Endothelial cell of umbilical vein (primary cell): ENCODE measurements at regions not wholly inside any gene's neighbourhood (a gene's known extent, or its start where the extent isn't known, plus 50 kb on each side); places are given as distances from the start of the nearest gene placed in this dataset.

Experiments used
- BruUV-seq: library from RNA; stranded (reverse); fragments of 400-500 nt; replicated peaks from 2 replicates; lab custom pipeline; 2021; lab: Mats Ljungman, UMichigan
- CTCF ChIA-PET: fragments of 300-600, 350-600 bp; sonication (Branson Sonifier 250); formaldehyde crosslinking; loops from one replicate; lab custom pipeline; 2021; ENCODE audit warnings: antibody characterized with exemption, inconsistent platforms; lab: Charles Lee
- POLR2A ChIA-PET: fragments of 300-600, 350-600 bp; sonication (Branson Sonifier 250); formaldehyde crosslinking; loops from one replicate; lab custom pipeline; 2021; ENCODE audit warnings: antibody characterized with exemption, inconsistent platforms; lab: Charles Lee
- DNase-seq: peaks from one replicate; pipeline ENCODE4 v3.0.0-alpha.2; 2011; ENCODE audit warnings: low read depth, low spot score
- FAIRE-seq: peaks from 2 replicates; lab custom pipeline; 2011; peaks lifted over from hg19 to GRCh38; lab: Jason Lieb, UNC
- H2AFZ ChIP-seq: 2 replicates; pipeline ENCODE4 v1.6.0; 2012; ENCODE audit warnings: low read depth, low read length, control low read depth, inconsistent platforms
- H3K27ac ChIP-seq: 2 replicates; pipeline ENCODE4 v1.5.1; 2011; ENCODE audit warnings: low read depth, mild to moderate bottlenecking, control low read depth, low read length, moderate library complexity; ENCODE audit not compliant: insufficient read depth
- H3K27me3 ChIP-seq, 2 experiments: 2 replicates each; pipeline versions ENCODE4 v1.6.0 to v1.6.1; 2011; ENCODE audit warnings: low read length in 2 of 2, mixed read lengths in 1 of 2; ENCODE audit not compliant: control insufficient read depth in 2 of 2, insufficient read depth in 2 of 2
- H3K36me3 ChIP-seq, 2 experiments: 2 replicates in 1 of 2; 3 replicates in 1 of 2; pipeline ENCODE4 v1.5.1; 2011; ENCODE audit warnings: low read length in 2 of 2, mild to moderate bottlenecking in 1 of 2, moderate library complexity in 1 of 2; ENCODE audit not compliant: control insufficient read depth in 2 of 2, insufficient read depth in 2 of 2; ENCODE audit errors: extremely low read depth in 1 of 2
- H3K4me1 ChIP-seq: 3 replicates; pipeline ENCODE4 v1.5.1; 2011; ENCODE audit warnings: mild to moderate bottlenecking, low read length; ENCODE audit not compliant: control insufficient read depth, insufficient read depth; ENCODE audit errors: extremely low read depth
- H3K4me2 ChIP-seq: 2 replicates; pipeline ENCODE4 v1.6.1; 2011; ENCODE audit warnings: low read length, control low read depth, mixed read lengths; ENCODE audit not compliant: insufficient read depth
- H3K4me3 ChIP-seq, 3 experiments: fragments of 200-600 bp in 1 of 3; sonication (generic), shearing (Covaris generic) in 1 of 3; replicated peaks in 1 of 3; 2 replicates each; pipeline ENCODE4 v1.5.1; 2011 to 2016; ENCODE audit warnings: control low read depth in 3 of 3, low read length in 3 of 3, mild to moderate bottlenecking in 2 of 3, inconsistent platforms in 1 of 3, low read depth in 1 of 3, moderate library complexity in 1 of 3; ENCODE audit not compliant: insufficient read depth in 1 of 3
- H3K79me2 ChIP-seq: 2 replicates; pipeline ENCODE4 v1.6.0; 2012; ENCODE audit warnings: low read length, inconsistent platforms; ENCODE audit not compliant: control insufficient read depth, insufficient read depth
- H3K9ac ChIP-seq: replicated peaks from 2 replicates; pipeline ENCODE3; 2011; ENCODE audit warnings: low read length, control low read depth; ENCODE audit not compliant: insufficient read depth; ENCODE audit errors: extremely low read depth
- H3K9me1 ChIP-seq: replicated peaks from 3 replicates; pipeline ENCODE4 v1.6.0; 2011; ENCODE audit warnings: mild to moderate bottlenecking, low read length; ENCODE audit not compliant: control insufficient read depth, insufficient read depth; ENCODE audit errors: extremely low read depth
- H3K9me3 ChIP-seq: replicated peaks from 2 replicates; pipeline ENCODE4 v1.5.1; 2012; ENCODE audit warnings: low read length, inconsistent platforms; ENCODE audit not compliant: control insufficient read depth, insufficient read depth
- H4K20me1 ChIP-seq: replicated peaks from 2 replicates; pipeline ENCODE3; 2011; ENCODE audit warnings: mild to moderate bottlenecking, low read length; ENCODE audit not compliant: control insufficient read depth, insufficient read depth; ENCODE audit errors: extremely low read depth
- EZH2 ChIP-seq: IDR thresholded peaks from 2 replicates; pipeline ENCODE4 v1.6.1; 2012; ENCODE audit warnings: borderline replicate concordance, low read depth, mild to moderate bottlenecking, moderate library complexity, low read length, inconsistent platforms; ENCODE audit not compliant: severe bottlenecking
- FOS ChIP-seq: IDR thresholded peaks from 2 replicates; pipeline ENCODE4 v1.6.1; 2011; ENCODE audit warnings: mild to moderate bottlenecking, low read length, moderate library complexity, borderline replicate concordance; ENCODE audit not compliant: insufficient read depth
- JUN ChIP-seq: IDR thresholded peaks from 2 replicates; pipeline ENCODE4 v1.6.1; 2011; ENCODE audit warnings: borderline replicate concordance, low read depth; ENCODE audit not compliant: insufficient read length, insufficient read depth
- MAX ChIP-seq: IDR thresholded peaks from 2 replicates; pipeline ENCODE4 v1.6.1; 2011; ENCODE audit not compliant: insufficient read depth, insufficient read length
- MYC ChIP-seq: IDR thresholded peaks from one replicate; pipeline ENCODE4 v1.6.1; 2011; ENCODE audit warnings: mild to moderate bottlenecking, low read depth, low read length
- POLR2A ChIP-seq: IDR thresholded peaks from 2 replicates; pipeline ENCODE4 v1.6.1; 2012; ENCODE audit warnings: low read depth, mild to moderate bottlenecking, control low read depth, low read length
- POLR2AphosphoS5 ChIP-seq: IDR thresholded peaks from 2 replicates; pipeline ENCODE4 v1.6.1; 2012; ENCODE audit warnings: low read depth, mild to moderate bottlenecking, control low read depth, low read length, moderate library complexity; ENCODE audit not compliant: insufficient read depth
- dilution Hi-C: fragments of 300-500 bp; cut with MboI; formaldehyde crosslinking; loops from one replicate; pipeline ENCODE4 v1.15.0; 2019; ENCODE audit warnings: low sequenced_read_pairs; ENCODE audit not compliant: extremely low pct_ligation_motif_present
- intact Hi-C: fragments of 100-400 bp; cut with micrococcal nuclease; formaldehyde crosslinking; loops from one replicate; pipeline ENCODE4 v1.10.0; 2022

- Histone ChIP-seq H3K9me1 (no peaks in the 10 kb centered on the region), H3K4me2 (no peak overlapping the region), H3K4me1 (no peaks in the 10 kb centered on the region), H3K36me3 (no peaks in the 10 kb centered on the region), H3K9ac (no peak overlapping the region), H3K27ac (no peak overlapping the region), H3K27me3 (no peaks in the 10 kb centered on the region), H4K20me1 (no peaks in the 10 kb centered on the region), H3K79me2 (no peaks in the 10 kb centered on the region), H3K9me3 (no peaks in the 10 kb centered on the region), H3K4me3 (no peak overlapping the region), H2AFZ (no peak overlapping the region)
- DNase-seq (no peak), FAIRE-seq (no peak)
- TF ChIP-seq MYC (no peak), POLR2A (no peak), POLR2AphosphoS5 (no peak)
- ChIA-PET CTCF (no interaction called here), POLR2A (no interaction called here)
- intact Hi-C loops, result no loop called here
- BruUV-seq, result no TSS peak
- dilution Hi-C loops, result no loop called here
Observed at GRCh38 chr12:84422340-84422739, 490.3 kb downstream of the SLC6A15 start.

GRCh38 chr12:84421103-84421502, 491.5 kb downstream of the SLC6A15 start:
- Histone ChIP-seq H3K27me3 (no peaks in the 10 kb centered on the region), H3K9me1 (no peaks in the 10 kb centered on the region), H3K9me3 (no peaks in the 10 kb centered on the region), H3K4me2 (no peak overlapping the region), H3K9ac (no peak overlapping the region), H2AFZ (no peak overlapping the region), H3K79me2 (no peaks in the 10 kb centered on the region), H3K36me3 (no peaks in the 10 kb centered on the region), H3K4me1 (no peaks in the 10 kb centered on the region), H3K4me3 (no peak overlapping the region), H4K20me1 (no peaks in the 10 kb centered on the region), H3K27ac (no peak overlapping the region)
- CTCF ChIA-PET, result no interaction called here
- TF ChIP-seq MAX, result no peak
- TF ChIP-seq POLR2AphosphoS5, result no peak
- no peak for TF ChIP-seq EZH2
- TF ChIP-seq JUN, result no peak
- TF ChIP-seq MYC, result no peak
- TF ChIP-seq FOS, result no peak
- FAIRE-seq (no peak), DNase-seq (no peak)
- intact Hi-C loops, result no loop called here
- dilution Hi-C loops, result no loop called here
- POLR2A ChIA-PET, result no interaction called here
- BruUV-seq, result no TSS peak
